Gastrocnemius medialis (tissue), 4 donors: ENCODE measurements at regions not wholly inside any gene's neighbourhood (a gene's known extent, or its start where the extent isn't known, plus 50 kb on each side); places are given as distances from the start of the nearest gene placed in this dataset.

Experiments
- CTCF ChIP-seq, 5 experiments: fragments of 450-650 bp in 3 of 5; fragments of 200-600 bp in 2 of 5; sonication (generic) in 2 of 5; IDR thresholded peaks in 4 of 5; conservative IDR thresholded peaks in 1 of 5; 1 replicate in 4 of 5; 2 replicates in 1 of 5; pipeline ENCODE4 v1.5.1; 2016 to 2019; ENCODE audit warnings: antibody characterized with exemption in 5 of 5, mild to moderate bottlenecking in 3 of 5, moderate library complexity in 3 of 5
- POLR2A ChIP-seq, 2 donors: fragments of 450-650 bp; IDR thresholded peaks; one replicate each; pipeline ENCODE4 v1.6.1; 2017; ENCODE audit warnings: antibody characterized with exemption in 2 of 2, mild to moderate bottlenecking in 2 of 2, moderate library complexity in 2 of 2

- TF ChIP-seq CTCF (IDR thresholded peaks at IDR 0.05 in 4 of 5, conservative IDR thresholded peaks at IDR 0.05 in 1 of 5) (no peak), POLR2A (IDR thresholded peaks at IDR 0.05) (no peak)
Observed at GRCh38 chr6:6715465-6715864, 126.9 kb downstream of the LY86 start.
